ENCODE measurements at regions not wholly inside any gene's neighbourhood (a gene's known extent, or its start where the extent isn't known, plus 50 kb on each side); places are given as distances from the start of the nearest gene placed in this dataset.
"Not testable (repeated sequence)": the region's sequence is repeated elsewhere in the genome, so short reads cannot be mapped to it uniquely, and the experiment has no call there.

GRCh38 chr3:132136902-132137301, 102.1 kb upstream of the CPNE4 start:
- H3K79me2 ChIP-seq (ENCODE audit: insufficient read depth, low read length); H3K27ac ChIP-seq (ENCODE audit: extremely low read length, insufficient read depth, low read length); CTCF ChIA-PET (ENCODE audit: low intra/inter-chr PET ratio, low total read pairs); in situ Hi-C loops (cut with HindIII; ENCODE audit: extremely low pct_ligation_motif_present, low pct_unique_long_range_greater_than_20kb); H2AFZ ChIP-seq (ENCODE audit: low read length); H3K36me3 ChIP-seq (replicated peaks in 1 of 2; ENCODE audit: control insufficient read depth in 1 of 2, insufficient read depth in 2 of 2, low read length in 2 of 2); H4K20me1 ChIP-seq (ENCODE audit: insufficient read depth, low read length); DNase-seq (ENCODE audit: low spot score); intact Hi-C loops (cut with micrococcal nuclease; ENCODE audit: unreplicated experiment); BruUV-seq (replicated peaks); FAIRE-seq; H3K27me3 ChIP-seq (ENCODE audit: control insufficient read depth in 1 of 2, insufficient read depth in 2 of 2, low read length in 2 of 2); POLR2A ChIA-PET; H3K9ac ChIP-seq (ENCODE audit: insufficient read depth, low read depth, low read length); H3K4me2 ChIP-seq (ENCODE audit: low read depth, low read length); ATAC-seq; H3K4me3 ChIP-seq (replicated peaks in 1 of 3; ENCODE audit: insufficient read depth in 1 of 3, low read depth in 2 of 3, low read length in 3 of 3); H3K9me3 ChIP-seq (ENCODE audit: low read length); H3K4me1 ChIP-seq (ENCODE audit: insufficient read depth, low read length): not testable (repeated sequence)
- 30% methylated on average over 16 of the region's 23 CpGs for WGBS (ENCODE audit: low lambda C conversion rate)

- WGBS (ENCODE audit: low lambda C conversion rate) = 0% methylated on average over 2 of the region's 2 CpGs
- H4K20me1 ChIP-seq (ENCODE audit: insufficient read depth, low read length) = no peaks in the 10 kb centered on the region
- BruUV-seq (replicated peaks) = no TSS peak
- DNase-seq (ENCODE audit: low spot score) (no peak), ATAC-seq (no peak), FAIRE-seq (no peak)
- H3K4me2 ChIP-seq (ENCODE audit: low read depth, low read length) = no peak overlapping the region
- in situ Hi-C loops (cut with HindIII; ENCODE audit: extremely low pct_ligation_motif_present, low pct_unique_long_range_greater_than_20kb) (no loop called here), intact Hi-C loops (cut with micrococcal nuclease; ENCODE audit: unreplicated experiment) (no loop called here)
- ChIA-PET CTCF (ENCODE audit: low intra/inter-chr PET ratio, low total read pairs) (no interaction called here), POLR2A (no interaction called here)
- H3K9me3 ChIP-seq (ENCODE audit: low read length) = no peaks in the 10 kb centered on the region
- H3K9ac ChIP-seq (ENCODE audit: insufficient read depth, low read depth, low read length) = no peak overlapping the region
- no peak overlapping the region for H3K4me3 ChIP-seq (replicated peaks in 1 of 3; ENCODE audit: insufficient read depth in 1 of 3, low read depth in 2 of 3, low read length in 3 of 3)
- H2AFZ ChIP-seq (ENCODE audit: low read length) = no peak overlapping the region
- no peaks in the 10 kb centered on the region for H3K79me2 ChIP-seq (ENCODE audit: insufficient read depth, low read length)
- no peaks in the 10 kb centered on the region for H3K36me3 ChIP-seq (replicated peaks in 1 of 2; ENCODE audit: control insufficient read depth in 1 of 2, insufficient read depth in 2 of 2, low read length in 2 of 2)
- no peaks in the 10 kb centered on the region for H3K4me1 ChIP-seq (ENCODE audit: insufficient read depth, low read length)
- no peaks in the 10 kb centered on the region for H3K27me3 ChIP-seq (ENCODE audit: control insufficient read depth in 1 of 2, insufficient read depth in 2 of 2, low read length in 2 of 2)
- no peak overlapping the region for H3K27ac ChIP-seq (ENCODE audit: extremely low read length, insufficient read depth, low read length)
- TF ChIP-seq ZNF136 (CRISPR knock-in tag; IDR thresholded peaks at IDR 0.05; ENCODE audit: low read depth) (no peak), ZNF607 (CRISPR knock-in tag; IDR thresholded peaks at IDR 0.05; ENCODE audit: borderline replicate concordance) (no peak), CBX5 (CRISPR knock-in tag; IDR thresholded peaks at IDR 0.05; ENCODE audit: borderline replicate concordance) (no peak), ERF (CRISPR knock-in tag; IDR thresholded peaks at IDR 0.05) (no peak), NCOA1 (CRISPR knock-in tag; IDR thresholded peaks at IDR 0.05) (no peak)
Measured at GRCh38 chr3:132145833-132146232, 111.0 kb upstream of the CPNE4 start.

Measured in HepG2 (cell line).